ENCODE measurements at regions not wholly inside any gene's neighbourhood (a gene's known extent, or its start where the extent isn't known, plus 50 kb on each side); places are given as distances from the start of the nearest gene placed in this dataset.

DNA sequence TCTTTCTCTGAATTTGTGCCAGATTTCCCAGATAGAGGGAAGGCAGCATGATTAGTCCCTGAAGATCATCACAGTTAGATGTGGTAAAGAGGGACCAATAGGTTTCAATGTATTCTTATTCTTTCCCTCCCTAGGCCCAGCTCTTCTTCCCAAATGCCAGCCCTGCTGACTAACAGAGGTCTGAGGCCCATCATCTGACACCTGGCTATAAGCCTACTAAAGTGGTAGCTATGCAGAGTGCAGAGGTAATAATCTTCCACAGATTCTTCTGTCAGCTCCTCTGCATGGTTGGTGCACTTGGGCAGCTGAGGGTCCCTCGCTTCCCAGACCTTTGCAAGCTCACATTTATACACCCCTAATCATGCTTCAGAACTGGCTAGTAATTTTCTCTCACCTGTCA, 63.7 kb upstream of the PZP start (continued):
- no peak for TF ChIP-seq RFX5 (IDR thresholded peaks at IDR 0.05; ENCODE audit: borderline replicate concordance, low read depth, low read length)

DNA sequence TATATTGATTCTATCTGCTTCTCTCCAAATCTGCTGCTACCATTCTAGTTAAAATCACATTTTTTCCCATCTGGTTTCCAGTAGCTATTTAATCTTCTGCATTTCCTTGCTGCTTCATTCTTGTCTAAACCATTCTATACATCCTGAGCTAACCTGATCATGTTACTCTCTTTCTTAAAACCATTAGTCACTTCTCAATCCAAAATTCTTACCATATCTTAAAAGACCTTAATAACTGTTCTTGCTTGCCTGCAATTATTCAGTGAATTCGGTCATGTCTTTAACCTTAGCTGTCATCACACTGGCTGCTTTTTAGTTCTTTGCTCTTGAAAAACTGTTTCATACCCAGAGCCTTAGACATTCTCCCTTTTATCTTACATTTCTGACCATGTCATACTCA, 56.4 kb upstream of the PZP start:
- H3K23ac ChIP-seq (ENCODE audit: insufficient read length) = no peak overlapping the region
- CTCF ChIA-PET (ENCODE audit: partially characterized antibody) = no interaction called here
- no peak overlapping the region for H4K5ac ChIP-seq (ENCODE audit: insufficient read length, low read depth, low read length)
- no peak overlapping the region for H3K4me3 ChIP-seq (ENCODE audit: extremely low read depth in 1 of 4, insufficient read depth in 2 of 4, low read depth in 3 of 4, low read length in 4 of 4)
- no peak overlapping the region for H2AFZ ChIP-seq (ENCODE audit: low read length)
- H2BK5ac ChIP-seq (ENCODE audit: low read depth, low read length) = no peak overlapping the region
- POLR2A ChIA-PET (ENCODE audit: partially characterized antibody) = no interaction called here
- H3K4me2 ChIP-seq (ENCODE audit: insufficient read depth in 1 of 2, low read depth in 2 of 2, low read length in 2 of 2) = no peak overlapping the region
- no peak overlapping the region for H2BK15ac ChIP-seq (ENCODE audit: low read length)
- H3K27ac ChIP-seq (ENCODE audit: low read depth, low read length) = no peak overlapping the region
- no peaks in the 10 kb centered on the region for H3K36me3 ChIP-seq (ENCODE audit: control insufficient read depth in 2 of 4, insufficient read depth in 4 of 4, low read length in 3 of 4)
- H4K20me1 ChIP-seq (replicated peaks in 1 of 2; ENCODE audit: control insufficient read depth in 1 of 2, insufficient read depth in 2 of 2, low read length in 2 of 2) = no peaks in the 10 kb centered on the region
- no peak overlapping the region for H2AK5ac ChIP-seq (ENCODE audit: low read depth, low read length)
- no peak overlapping the region for H3K4ac ChIP-seq (replicated peaks; ENCODE audit: insufficient read length, low read depth, low read length)
- no peak overlapping the region for H2BK20ac ChIP-seq (ENCODE audit: low read length)
- no peak overlapping the region for H3K14ac ChIP-seq (ENCODE audit: insufficient read length)
- FAIRE-seq (no peak), DNase-seq (ENCODE audit: low read depth in 1 of 2, low spot score in 2 of 2) (no peak)
- H3K9me3 ChIP-seq (ENCODE audit: insufficient read depth in 2 of 2, low read depth in 1 of 2, low read length in 1 of 2) = no peaks in the 10 kb centered on the region
- no peaks in the 10 kb centered on the region for H3K23me2 ChIP-seq (ENCODE audit: low read depth, low read length)
- no peaks in the 10 kb centered on the region for H3K4me1 ChIP-seq (replicated peaks in 1 of 4; ENCODE audit: control insufficient read depth in 3 of 4, insufficient read depth in 4 of 4, low read length in 3 of 4)
- no peaks in the 10 kb centered on the region for H3K27me3 ChIP-seq (replicated peaks in 1 of 4; ENCODE audit: control insufficient read depth in 3 of 4, extremely low read depth in 1 of 4, insufficient read depth in 3 of 4, low read length in 3 of 4)
- no peak overlapping the region for H4K91ac ChIP-seq (replicated peaks; ENCODE audit: insufficient read length, low read length)
- H3K79me2 ChIP-seq (ENCODE audit: control insufficient read depth in 1 of 2, insufficient read depth in 2 of 2, low read length in 2 of 2) = no peaks in the 10 kb centered on the region
- no peak overlapping the region for H3K18ac ChIP-seq (ENCODE audit: extremely low read depth, low read length)
- no peak overlapping the region for H4K8ac ChIP-seq (ENCODE audit: extremely low read depth, insufficient read depth, low read length)
- H3K79me1 ChIP-seq (ENCODE audit: low read depth, low read length) = no peaks in the 10 kb centered on the region
- no peak overlapping the region for H3K9ac ChIP-seq (replicated peaks in 1 of 4; ENCODE audit: extremely low read depth in 1 of 4, low read depth in 3 of 4, low read length in 3 of 4)
- no peak overlapping the region for H2BK12ac ChIP-seq (ENCODE audit: low read depth, low read length)
- no peak overlapping the region for H3K56ac ChIP-seq (replicated peaks; ENCODE audit: insufficient read length, low read depth, low read length)
- no peak overlapping the region for H2BK120ac ChIP-seq (replicated peaks; ENCODE audit: low read depth, low read length)
- WGBS, 2 experiments (ENCODE audit: extremely low coverage in 1 of 2, insufficient coverage in 1 of 2, insufficient read length in 1 of 2, insufficient replicate concordance in 2 of 2, low coverage in 1 of 2, low lambda C conversion rate in 2 of 2, missing lambda C conversion rate in 1 of 2) = 90% methylated on average over 1 of the region's 1 CpG; no CpG with 5 or more reads in 1 of the 2 experiments
- no peak for TF ChIP-seq SIN3A (conservative IDR thresholded peaks at IDR 0.05 in 1 of 2, IDR thresholded peaks at IDR 0.05 in 1 of 2; ENCODE audit: low read depth in 1 of 2, low read length in 2 of 2)
- TF ChIP-seq KDM4A (IDR thresholded peaks at IDR 0.05; ENCODE audit: low read depth, low read length, severe bottlenecking) = no peak
- no peak for TF ChIP-seq HDAC6 (IDR thresholded peaks at IDR 0.05; ENCODE audit: low read depth, low read length)
- TF ChIP-seq ZNF274 (IDR thresholded peaks at IDR 0.05; ENCODE audit: borderline replicate concordance, extremely low read depth, low read length) = no peak
- no peak for TF ChIP-seq GABPA (IDR thresholded peaks at IDR 0.05; ENCODE audit: borderline replicate concordance, insufficient read depth, low read length)
- TF ChIP-seq, protein P1, sequence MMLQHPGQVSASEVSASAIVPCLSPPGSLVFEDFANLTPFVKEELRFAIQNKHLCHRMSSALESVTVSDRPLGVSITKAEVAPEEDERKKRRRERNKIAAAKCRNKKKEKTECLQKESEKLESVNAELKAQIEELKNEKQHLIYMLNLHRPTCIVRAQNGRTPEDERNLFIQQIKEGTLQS (IDR thresholded peaks at IDR 0.05; ENCODE audit: insufficient read depth, low read depth, low read length) = no peak
- TF ChIP-seq HDAC2 (IDR thresholded peaks at IDR 0.05; ENCODE audit: borderline replicate concordance in 1 of 2, low read depth in 2 of 2, low read length in 2 of 2) = no peak
- TF ChIP-seq TCF12 (IDR thresholded peaks at IDR 0.05; ENCODE audit: low read depth, low read length) = no peak
- no peak for TF ChIP-seq CBX5 (IDR thresholded peaks at IDR 0.05; ENCODE audit: low read depth, low read length)
- no peak for TF ChIP-seq PHF8 (conservative IDR thresholded peaks at IDR 0.05; ENCODE audit: low read depth, low read length)
- no peak for TF ChIP-seq POLR2AphosphoS5 (IDR thresholded peaks at IDR 0.05; ENCODE audit: low read depth, low read length)
- TF ChIP-seq SIX5 (IDR thresholded peaks at IDR 0.05; ENCODE audit: low read depth, low read length) = no peak
